SKM-1 treated with dmso at 0.1 percent for 144 hours (cell line): ENCODE measurements at regions not wholly inside any gene's neighbourhood (a gene's known extent, or its start where the extent isn't known, plus 50 kb on each side); places are given as distances from the start of the nearest gene placed in this dataset.

Source experiments
- DNase-seq: peaks from one replicate; lab custom pipeline; 2025; ENCODE audit not compliant: unreplicated experiment; lab: John Stamatoyannopoulos, UW

GRCh38 chr16:51924744-51925143 lies 622.2 kb downstream of the TOX3 start:
- DNase-seq, result no peak

- DNase-seq, result no peak
Observed at GRCh38 chr16:51922476-51922875, 624.5 kb downstream of the TOX3 start.

- DNase-seq, result no peak
Observed at GRCh38 chr16:51919736-51920135, 627.2 kb downstream of the TOX3 start.

GRCh38 chr16:51916814-51917213 lies 630.1 kb downstream of the TOX3 start:
- DNase-seq, result no peak

DNA sequence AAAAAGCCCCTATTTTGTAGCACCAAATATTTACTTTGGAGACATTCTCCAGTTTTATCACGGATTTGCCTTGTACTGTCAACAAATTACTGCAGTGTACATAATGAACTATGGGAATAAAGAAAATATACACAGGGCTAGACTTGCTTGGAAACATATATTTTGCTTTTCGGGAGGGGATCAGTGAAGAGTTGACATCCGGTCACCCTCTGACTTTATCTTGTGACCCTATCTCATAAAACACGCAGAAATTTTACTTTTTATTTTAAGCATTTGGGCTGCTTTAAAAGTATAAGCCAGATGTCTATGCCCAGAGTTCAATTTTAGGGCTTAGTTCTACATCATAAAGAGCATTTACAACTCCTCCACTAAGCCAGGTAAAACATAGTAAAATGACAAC lies 630.7 kb downstream of the TOX3 start:
- DNase-seq, result no peak

- no peak for DNase-seq
Observed at GRCh38 chr16:51907680-51908079, 639.3 kb downstream of the TOX3 start.

DNA sequence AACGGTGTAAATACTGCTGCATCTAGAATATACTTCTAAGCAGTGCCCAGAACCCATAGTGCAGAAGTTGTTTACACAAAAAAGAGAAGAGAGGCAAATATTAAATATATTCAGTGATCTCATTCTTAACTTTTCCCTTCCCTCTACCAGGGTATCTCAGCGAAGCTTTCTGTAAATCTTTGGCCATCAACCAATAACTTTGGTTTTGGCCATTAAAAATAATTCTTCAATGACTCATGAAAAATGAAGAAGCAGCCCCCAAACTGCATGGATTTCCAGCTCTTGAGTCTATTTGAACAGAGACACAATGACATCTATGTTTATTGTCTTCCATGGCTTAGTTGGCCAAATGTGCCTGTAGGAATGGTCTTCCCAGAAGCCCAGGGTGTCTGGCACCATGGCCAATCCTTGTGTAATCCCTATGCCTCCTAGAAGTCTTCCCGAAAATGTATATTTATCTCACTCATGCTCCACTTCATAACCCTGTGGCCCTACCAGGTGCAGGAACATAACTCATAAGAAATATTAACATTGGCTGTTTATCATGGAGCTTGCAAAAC lies 646.6 kb downstream of the TOX3 start:
- no peak for DNase-seq

- DNase-seq, result no peak
Observed at GRCh38 chr16:51898872-51899271, 648.1 kb downstream of the TOX3 start.

DNA sequence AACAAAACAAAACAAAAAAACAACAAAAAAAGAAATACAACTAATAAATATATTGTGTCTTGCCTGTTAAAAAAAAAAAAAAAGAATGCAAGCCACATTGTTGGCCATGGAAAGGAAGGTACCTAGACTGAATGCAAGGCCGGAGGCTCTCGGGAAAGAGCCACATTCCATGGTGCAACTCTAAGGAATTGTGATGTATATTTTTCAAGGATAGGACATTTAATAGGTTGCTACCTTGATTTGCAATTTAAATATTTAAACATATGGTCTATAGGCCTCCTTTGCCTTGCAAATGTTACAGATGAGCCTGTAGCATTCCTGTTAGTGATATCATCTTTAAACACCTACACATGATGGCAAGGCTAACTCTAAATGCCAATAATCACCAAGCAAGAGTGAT lies 650.9 kb downstream of the TOX3 start:
- DNase-seq, result no peak

DNA sequence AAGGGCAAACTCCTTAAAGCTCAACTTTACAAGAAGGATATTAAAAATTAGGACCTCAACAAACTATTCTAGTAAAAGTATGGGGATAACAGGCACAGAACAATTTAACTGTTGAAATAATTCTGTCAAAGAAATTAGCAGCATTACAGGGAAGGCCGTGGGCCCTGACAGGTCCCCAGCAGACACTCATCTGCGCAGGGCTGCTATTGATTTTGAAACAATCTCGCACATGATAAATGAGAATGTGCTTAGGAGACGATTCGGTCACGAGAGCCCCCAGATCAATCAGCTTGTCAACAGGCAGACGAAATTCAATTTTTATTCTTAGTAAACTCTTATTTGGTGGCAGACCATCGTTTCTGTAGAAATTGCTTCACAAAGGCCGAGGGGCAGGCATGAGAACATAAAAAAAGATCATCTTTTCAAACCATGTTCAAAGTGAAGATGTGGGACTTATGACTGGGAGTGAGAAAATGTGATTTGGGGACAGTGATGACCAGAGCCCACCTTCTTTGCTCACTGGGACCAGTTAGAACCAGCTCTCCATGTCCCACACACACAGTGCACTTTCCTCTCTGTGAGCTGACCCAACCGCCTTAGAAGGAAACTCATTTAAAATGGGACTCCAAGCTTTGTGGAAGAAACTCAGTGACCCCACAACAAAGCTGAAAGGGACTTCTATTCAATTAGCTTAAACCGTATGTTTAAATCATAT lies 654.5 kb downstream of the TOX3 start:
- DNase-seq, result no peak

- DNase-seq, result no peak
Observed at GRCh38 chr16:51888534-51888933, 658.4 kb downstream of the TOX3 start.

DNA sequence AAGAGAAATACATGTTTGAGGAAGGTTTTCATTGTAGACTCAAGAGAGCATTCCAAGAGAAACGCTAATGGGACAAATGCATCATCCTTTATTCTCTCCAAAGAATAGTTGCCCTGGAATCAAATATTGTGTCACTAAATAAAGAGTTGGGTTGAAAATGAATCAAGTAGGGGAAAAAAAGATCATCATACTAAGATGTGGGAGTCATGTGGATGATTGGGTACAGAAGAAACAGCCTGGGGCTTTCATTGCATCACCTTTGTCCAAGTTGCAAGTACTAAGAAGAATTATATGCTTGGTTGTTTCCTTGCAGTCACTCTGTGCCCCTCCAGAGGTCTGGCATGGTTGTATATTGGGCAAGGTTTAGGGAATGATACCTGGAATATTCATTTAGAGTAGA lies 658.9 kb downstream of the TOX3 start:
- no peak for DNase-seq

DNA sequence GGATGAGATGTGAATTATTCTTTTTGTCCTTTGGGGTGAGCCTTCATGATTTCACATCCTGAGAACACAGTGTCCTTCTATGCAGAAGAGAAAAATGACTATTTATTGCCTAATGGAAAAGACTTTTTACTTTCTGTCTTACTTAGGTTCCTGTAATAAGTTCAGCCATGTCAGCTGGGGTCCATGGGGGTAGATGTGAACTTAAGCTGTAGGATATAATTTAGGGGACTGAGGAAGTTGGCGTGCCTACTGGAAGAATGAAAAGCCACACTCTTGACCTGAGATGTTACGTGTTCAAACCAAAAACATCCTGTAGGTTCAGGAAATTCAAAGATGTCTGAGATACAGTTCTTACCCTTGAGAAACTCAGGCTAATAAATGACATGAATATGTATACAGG lies 660.5 kb downstream of the TOX3 start:
- no peak for DNase-seq

DNA sequence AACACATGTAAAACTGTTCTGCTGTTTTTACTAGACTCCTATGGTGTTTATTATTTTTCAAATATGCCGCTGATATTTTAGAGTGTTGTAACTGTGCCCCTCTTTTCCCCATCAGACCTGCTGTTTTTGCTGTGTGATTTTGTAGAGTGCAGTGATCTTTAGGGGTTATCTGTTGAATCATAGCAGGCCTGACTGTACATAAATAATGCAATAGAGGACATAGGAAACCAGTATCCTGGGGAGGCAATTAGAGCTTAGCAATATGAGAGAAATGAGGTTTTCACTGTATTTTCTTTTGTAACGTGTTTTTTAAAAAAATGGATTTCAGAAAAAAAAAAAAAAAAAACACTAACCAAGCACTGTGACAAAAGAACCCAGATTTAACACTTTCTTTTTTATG lies 662.2 kb downstream of the TOX3 start:
- no peak for DNase-seq

DNA sequence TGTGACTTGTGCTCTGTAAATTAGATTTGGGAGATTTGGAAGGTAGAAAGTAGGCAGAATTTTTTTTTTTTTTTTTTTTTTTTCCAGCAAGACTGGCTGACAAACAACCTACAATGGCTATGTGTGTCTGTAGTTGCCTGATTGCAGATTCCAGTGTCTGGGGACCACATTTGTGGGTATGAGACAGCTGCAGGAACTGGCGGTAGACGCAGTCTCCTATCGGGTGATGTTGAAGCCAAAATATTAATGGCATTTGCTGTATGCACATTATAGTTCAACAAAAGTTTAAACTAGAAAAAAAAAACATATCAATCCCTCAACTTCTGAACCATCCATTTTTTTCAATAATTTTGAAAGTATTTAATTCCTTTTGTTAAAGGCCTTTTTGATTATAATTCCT lies 665.2 kb downstream of the TOX3 start:
- DNase-seq, result no peak

GRCh38 chr16:51880776-51881175 lies 666.2 kb downstream of the TOX3 start:
- no peak for DNase-seq

DNA sequence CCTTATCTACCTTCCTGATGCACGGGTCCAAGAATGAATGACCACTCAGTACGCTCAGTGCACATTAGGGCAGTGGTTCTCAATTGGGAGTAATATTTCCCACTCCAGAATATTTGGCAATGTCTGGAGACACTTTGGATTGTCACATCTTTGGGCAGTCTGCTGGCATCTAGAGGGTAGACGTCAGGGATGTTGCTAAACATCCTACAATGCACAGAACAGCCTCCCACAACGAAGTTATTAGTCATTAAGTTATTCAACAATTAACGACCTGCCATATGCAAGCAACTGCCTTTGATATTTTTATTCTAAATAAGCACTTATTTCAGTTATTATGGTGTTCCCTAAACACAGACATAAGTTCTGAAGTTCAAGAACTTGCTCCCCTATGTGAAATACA lies 669.3 kb downstream of the TOX3 start:
- DNase-seq, result no peak

GRCh38 chr16:51876934-51877333 lies 670.0 kb downstream of the TOX3 start:
- DNase-seq, result no peak

- DNase-seq, result no peak
Observed at GRCh38 chr16:51876601-51876875, 670.4 kb downstream of the TOX3 start.

DNA sequence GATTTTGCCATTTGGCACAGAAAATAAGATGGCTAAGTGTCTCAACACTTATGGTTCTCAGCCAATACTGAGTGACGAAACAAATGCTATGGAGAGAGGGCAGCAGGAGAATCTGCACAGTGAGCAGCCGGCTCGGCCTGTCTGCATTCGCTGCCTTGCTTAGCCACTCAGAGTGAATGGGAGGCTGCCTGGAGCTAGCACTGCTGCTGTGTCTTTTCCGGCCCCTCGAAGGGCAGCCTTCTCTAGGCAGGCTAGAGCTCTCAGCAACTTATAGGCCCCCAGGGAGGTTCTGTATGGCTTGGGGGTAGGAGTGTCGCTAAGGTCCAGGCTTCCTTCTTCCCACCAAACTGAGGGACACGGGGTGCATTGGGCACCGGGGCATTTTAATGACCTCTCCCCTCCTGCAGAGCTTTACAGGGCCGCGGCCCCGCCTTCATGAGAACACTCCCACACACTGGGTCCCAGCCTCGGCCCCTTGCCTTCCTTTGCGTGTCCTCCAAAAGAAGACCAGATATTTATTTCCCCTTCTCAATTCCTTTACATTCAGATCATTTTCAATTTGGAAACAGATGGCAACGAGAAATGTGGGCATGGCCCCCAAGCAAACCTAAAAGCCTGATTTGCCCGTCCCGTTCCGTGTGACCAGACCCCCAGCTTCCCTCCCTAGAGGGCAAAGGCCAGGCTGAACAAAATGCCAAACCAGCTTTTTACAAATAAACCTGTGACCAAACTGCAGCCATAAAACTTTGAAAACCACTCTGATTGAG lies 670.9 kb downstream of the TOX3 start:
- no peak for DNase-seq

GRCh38 chr16:51872524-51872923 lies 674.4 kb downstream of the TOX3 start:
- no peak for DNase-seq

DNA sequence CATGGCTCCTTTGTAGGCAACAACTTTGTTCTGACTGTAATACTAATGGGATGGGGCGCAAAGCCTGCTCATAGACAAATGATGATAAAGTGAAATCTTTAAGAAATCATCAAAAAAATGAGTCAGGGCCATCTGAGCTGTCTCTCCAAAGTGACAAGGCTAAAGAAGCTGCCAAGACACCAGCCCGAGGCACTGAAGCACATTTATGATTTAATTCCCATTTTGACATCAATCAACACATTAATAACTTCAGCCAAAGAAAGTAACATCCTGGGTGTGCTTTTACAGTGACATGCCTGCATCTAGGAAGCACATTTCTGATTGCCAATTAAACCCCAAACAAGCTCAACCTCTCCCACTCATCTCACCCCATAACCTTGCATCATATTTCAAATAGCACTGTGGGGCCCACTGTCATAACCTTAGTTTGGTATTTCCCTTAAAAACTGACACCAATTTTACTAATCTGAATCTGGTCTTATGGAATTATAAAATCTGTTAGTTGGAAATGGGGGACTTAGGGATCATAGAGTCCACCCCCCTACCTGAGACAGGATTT lies 676.6 kb downstream of the TOX3 start:
- DNase-seq, result no peak
